ENCODE measurements at regions not wholly inside any gene's neighbourhood (a gene's known extent, or its start where the extent isn't known, plus 50 kb on each side); places are given as distances from the start of the nearest gene placed in this dataset.

- ATAC-seq (ENCODE audit: insufficient read depth, low read depth) = no peak
- DNase-seq = no peak
- H3K4me3 ChIP-seq (ENCODE audit: low read depth in 1 of 2, low read length in 2 of 2) = no peak overlapping the region
- H4K20me1 ChIP-seq (ENCODE audit: insufficient read depth, low read length) = no peaks in the 10 kb centered on the region
- no peaks in the 10 kb centered on the region for H3K36me3 ChIP-seq (ENCODE audit: insufficient read depth, low read length)
- H3K27ac ChIP-seq (ENCODE audit: low read length) = no peak overlapping the region
- H3K9ac ChIP-seq (ENCODE audit: low read depth, low read length) = no peak overlapping the region
- H2AFZ ChIP-seq (ENCODE audit: low read depth, low read length) = no peak overlapping the region
- TF ChIP-seq EZH2 (IDR thresholded peaks at IDR 0.05; ENCODE audit: borderline replicate concordance, low read depth, low read length, severe bottlenecking) = no peak
- no peak for TF ChIP-seq CTCF (IDR thresholded peaks at IDR 0.05; ENCODE audit: borderline replicate concordance, extremely low read depth, low read length, poor library complexity, severe bottlenecking)
- H3K4me1 ChIP-seq (ENCODE audit: insufficient read depth, low read length) = no peaks in the 10 kb centered on the region
- no peaks in the 10 kb centered on the region for H3K9me3 ChIP-seq (ENCODE audit: insufficient read depth, low read length, severe bottlenecking)
- no peaks in the 10 kb centered on the region for H3K79me2 ChIP-seq (ENCODE audit: insufficient read depth, low read length)
- H3K27me3 ChIP-seq (ENCODE audit: insufficient read depth, low read length, poor library complexity) = no peaks in the 10 kb centered on the region
- no peak overlapping the region for H3K4me2 ChIP-seq (ENCODE audit: insufficient read depth, low read length)
These were observed 1327.4 kb downstream of the FSTL5 start for GRCh38 chr4:160836431-160836830.

GRCh38 chr4:160846121-160846520 is 1317.7 kb downstream of the FSTL5 start:
- Histone ChIP-seq H3K9me3 (ENCODE audit: insufficient read depth, low read length, severe bottlenecking) (no peaks in the 10 kb centered on the region), H3K36me3 (ENCODE audit: insufficient read depth, low read length) (no peaks in the 10 kb centered on the region)
- ATAC-seq (ENCODE audit: insufficient read depth, low read depth) = no peak

GRCh38 chr4:160847228-160847627 is 1316.6 kb downstream of the FSTL5 start:
- Histone ChIP-seq H3K4me3 (ENCODE audit: low read depth in 1 of 2, low read length in 2 of 2) (no peak overlapping the region), H3K27me3 (ENCODE audit: insufficient read depth, low read length, poor library complexity) (no peaks in the 10 kb centered on the region), H3K79me2 (ENCODE audit: insufficient read depth, low read length) (no peaks in the 10 kb centered on the region), H3K4me2 (ENCODE audit: insufficient read depth, low read length) (no peak overlapping the region), H3K36me3 (ENCODE audit: insufficient read depth, low read length) (no peaks in the 10 kb centered on the region), H3K4me1 (ENCODE audit: insufficient read depth, low read length) (no peaks in the 10 kb centered on the region), H3K27ac (ENCODE audit: low read length) (no peak overlapping the region), H3K9me3 (ENCODE audit: insufficient read depth, low read length, severe bottlenecking) (no peaks in the 10 kb centered on the region), H3K9ac (ENCODE audit: low read depth, low read length) (no peak overlapping the region), H4K20me1 (ENCODE audit: insufficient read depth, low read length) (no peaks in the 10 kb centered on the region), H2AFZ (ENCODE audit: low read depth, low read length) (no peak overlapping the region)
- TF ChIP-seq CTCF (IDR thresholded peaks at IDR 0.05; ENCODE audit: borderline replicate concordance, extremely low read depth, low read length, poor library complexity, severe bottlenecking) = no peak
- TF ChIP-seq EZH2 (IDR thresholded peaks at IDR 0.05; ENCODE audit: borderline replicate concordance, low read depth, low read length, severe bottlenecking) = no peak
- no peak for DNase-seq
- ATAC-seq (ENCODE audit: insufficient read depth, low read depth) = no peak

More at GRCh38 chr4:160846121-160846520, 1317.7 kb downstream of the FSTL5 start:
- no peak overlapping the region for H3K4me3 ChIP-seq (ENCODE audit: low read depth in 1 of 2, low read length in 2 of 2)
- no peak overlapping the region for H3K27ac ChIP-seq (ENCODE audit: low read length)
- no peak for TF ChIP-seq EZH2 (IDR thresholded peaks at IDR 0.05; ENCODE audit: borderline replicate concordance, low read depth, low read length, severe bottlenecking)
- no peak for TF ChIP-seq CTCF (IDR thresholded peaks at IDR 0.05; ENCODE audit: borderline replicate concordance, extremely low read depth, low read length, poor library complexity, severe bottlenecking)
- no peak for DNase-seq
- H3K79me2 ChIP-seq (ENCODE audit: insufficient read depth, low read length) = no peaks in the 10 kb centered on the region
- no peak overlapping the region for H3K9ac ChIP-seq (ENCODE audit: low read depth, low read length)
- H2AFZ ChIP-seq (ENCODE audit: low read depth, low read length) = no peak overlapping the region
- H3K27me3 ChIP-seq (ENCODE audit: insufficient read depth, low read length, poor library complexity) = no peaks in the 10 kb centered on the region
- H3K4me2 ChIP-seq (ENCODE audit: insufficient read depth, low read length) = no peak overlapping the region
- H4K20me1 ChIP-seq (ENCODE audit: insufficient read depth, low read length) = no peaks in the 10 kb centered on the region
- H3K4me1 ChIP-seq (ENCODE audit: insufficient read depth, low read length) = no peaks in the 10 kb centered on the region

GRCh38 chr4:160848489-160848888 is 1315.3 kb downstream of the FSTL5 start:
- Histone ChIP-seq H3K9ac (ENCODE audit: low read depth, low read length) (no peak overlapping the region), H3K9me3 (ENCODE audit: insufficient read depth, low read length, severe bottlenecking) (no peaks in the 10 kb centered on the region), H3K27me3 (ENCODE audit: insufficient read depth, low read length, poor library complexity) (no peaks in the 10 kb centered on the region), H2AFZ (ENCODE audit: low read depth, low read length) (no peak overlapping the region), H4K20me1 (ENCODE audit: insufficient read depth, low read length) (no peaks in the 10 kb centered on the region), H3K36me3 (ENCODE audit: insufficient read depth, low read length) (no peaks in the 10 kb centered on the region), H3K4me3 (ENCODE audit: low read depth in 1 of 2, low read length in 2 of 2) (no peak overlapping the region), H3K27ac (ENCODE audit: low read length) (no peak overlapping the region), H3K79me2 (ENCODE audit: insufficient read depth, low read length) (no peaks in the 10 kb centered on the region), H3K4me1 (ENCODE audit: insufficient read depth, low read length) (no peaks in the 10 kb centered on the region), H3K4me2 (ENCODE audit: insufficient read depth, low read length) (no peak overlapping the region)
- DNase-seq (no peak), ATAC-seq (ENCODE audit: insufficient read depth, low read depth) (no peak)
- TF ChIP-seq EZH2 (IDR thresholded peaks at IDR 0.05; ENCODE audit: borderline replicate concordance, low read depth, low read length, severe bottlenecking) (no peak), CTCF (IDR thresholded peaks at IDR 0.05; ENCODE audit: borderline replicate concordance, extremely low read depth, low read length, poor library complexity, severe bottlenecking) (no peak)
